ENCODE measurements at regions not wholly inside any gene's neighbourhood (a gene's known extent, or its start where the extent isn't known, plus 50 kb on each side); places are given as distances from the start of the nearest gene placed in this dataset.
"Not testable (repeated sequence)": the region's sequence is repeated elsewhere in the genome, so short reads cannot be mapped to it uniquely, and the experiment has no call there.

DNA sequence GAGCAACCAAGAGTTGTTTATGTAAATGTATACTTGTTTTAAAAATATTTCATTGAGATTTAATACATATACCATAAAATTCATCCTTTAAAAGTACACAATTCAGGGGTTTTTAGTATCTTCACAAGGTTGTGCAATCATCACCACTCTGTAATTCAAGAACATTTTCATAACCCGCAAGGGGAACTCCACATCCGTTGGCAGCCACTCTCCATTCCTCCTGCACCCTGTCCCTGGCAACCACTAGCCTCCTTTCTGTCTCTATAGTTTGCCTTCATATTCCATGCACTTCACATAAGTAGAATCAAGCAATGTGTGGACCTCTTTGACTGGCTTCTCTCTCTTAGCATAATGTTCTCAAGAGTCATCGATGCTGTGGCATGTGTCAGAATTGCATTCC is 104.2 kb upstream of the PDE10A start:
- Histone ChIP-seq H3K4me1 (peaks cover 25% of the 10 kb centered on the region), H3K9me3 (replicated peaks) (peaks cover 12% of the 10 kb centered on the region), H3K27me3 (ENCODE audit: low read depth) (no peaks in the 10 kb centered on the region), H3K4me3 (no peak overlapping the region), H3K36me3 (no peaks in the 10 kb centered on the region), H3K27ac (replicated peaks) (peak overlapping the region; percentile 53)
- TF ChIP-seq CTCF (IDR thresholded peaks at IDR 0.05; ENCODE audit: borderline replicate concordance): no peak
- DNase-seq: no peak
- intact Hi-C loops (cut with micrococcal nuclease): no loop called here

DNA sequence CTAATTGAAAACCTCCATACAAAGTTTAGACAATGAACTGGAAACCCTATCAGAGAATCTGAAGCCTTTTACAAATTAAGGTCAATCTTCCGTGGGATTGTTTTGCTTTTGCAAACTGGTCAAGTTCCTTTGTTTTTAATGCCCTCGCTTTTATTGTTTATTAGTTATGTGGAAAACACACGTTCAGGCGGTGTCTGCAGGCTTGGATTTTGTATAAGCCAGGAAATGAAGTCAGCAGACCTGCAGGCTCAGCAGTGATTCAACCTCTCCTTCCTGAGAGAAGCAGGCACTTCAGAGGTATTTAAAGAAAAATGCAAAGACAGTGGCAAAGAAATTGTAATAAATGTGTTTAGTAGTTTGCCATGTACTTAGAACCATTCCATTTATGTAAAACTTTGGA is 103.4 kb upstream of the PDE10A start:
- Histone ChIP-seq H3K9me3 (replicated peaks) (peaks cover 18% of the 10 kb centered on the region), H3K36me3 (no peaks in the 10 kb centered on the region), H3K27me3 (ENCODE audit: low read depth) (no peaks in the 10 kb centered on the region), H3K27ac (replicated peaks) (peak overlapping the region; percentile 53), H3K4me3 (no peak overlapping the region), H3K4me1 (peaks cover 25% of the 10 kb centered on the region)
- no peak for DNase-seq
- intact Hi-C loops (cut with micrococcal nuclease): no loop called here
- TF ChIP-seq CTCF (IDR thresholded peaks at IDR 0.05; ENCODE audit: borderline replicate concordance): no peak

DNA sequence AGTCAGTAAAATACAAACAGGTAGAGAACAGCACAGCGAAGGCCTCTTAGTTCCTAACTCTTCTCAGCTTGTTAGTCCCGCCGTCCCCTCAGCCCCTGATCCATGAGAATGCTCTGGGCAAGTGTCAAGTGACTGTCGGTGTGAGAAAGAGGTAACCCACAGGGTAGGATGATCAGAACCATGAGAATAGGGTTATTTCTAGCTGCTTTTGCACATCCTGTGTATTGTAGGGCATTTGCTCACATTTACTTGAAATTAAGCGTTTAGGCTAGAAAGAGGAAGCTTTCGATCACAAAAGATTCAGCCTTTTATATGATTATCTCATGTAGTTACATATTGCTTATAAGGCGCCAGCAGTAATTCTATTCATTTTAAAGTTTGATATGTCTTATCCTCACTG is 103.0 kb upstream of the PDE10A start:
- Histone ChIP-seq H3K27ac (replicated peaks) (peak overlapping the region; percentile 53), H3K4me1 (peaks cover 25% of the 10 kb centered on the region), H3K27me3 (ENCODE audit: low read depth) (no peaks in the 10 kb centered on the region), H3K4me3 (no peak overlapping the region), H3K36me3 (no peaks in the 10 kb centered on the region), H3K9me3 (replicated peaks) (peaks cover 18% of the 10 kb centered on the region)
- no peak for TF ChIP-seq CTCF (IDR thresholded peaks at IDR 0.05; ENCODE audit: borderline replicate concordance)
- intact Hi-C loops (cut with micrococcal nuclease): no loop called here
- DNase-seq: no peak

DNA sequence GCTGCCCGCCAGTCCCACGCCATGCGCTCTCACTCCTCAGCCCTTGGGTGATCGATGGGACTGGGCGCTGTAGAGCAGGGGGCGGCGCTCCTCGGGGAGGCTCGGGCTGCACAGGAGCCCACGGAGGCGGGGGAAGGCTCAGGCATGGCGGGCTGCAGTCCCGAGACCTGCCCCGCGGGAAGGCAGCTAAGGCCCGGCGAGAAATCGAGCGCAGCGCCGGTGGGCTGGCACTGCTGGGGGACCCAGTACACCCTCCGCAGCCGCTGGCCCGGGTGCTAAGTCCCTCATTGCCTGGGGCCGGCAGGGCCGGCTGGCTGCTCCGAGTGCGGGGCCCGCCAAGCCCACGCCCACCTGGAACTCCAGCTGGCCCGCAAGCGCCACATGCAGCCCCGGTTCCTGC is 102.2 kb upstream of the PDE10A start:
- Histone ChIP-seq H3K9me3 (replicated peaks) (peaks cover 18% of the 10 kb centered on the region), H3K4me1 (peaks cover 25% of the 10 kb centered on the region)
- H3K36me3 ChIP-seq; H3K27me3 ChIP-seq (ENCODE audit: low read depth); DNase-seq; H3K4me3 ChIP-seq; intact Hi-C loops (cut with micrococcal nuclease); H3K27ac ChIP-seq (replicated peaks): not testable (repeated sequence)

- Histone ChIP-seq H3K4me3 (no peak overlapping the region), H3K9me3 (replicated peaks) (peaks cover 18% of the 10 kb centered on the region), H3K36me3 (no peaks in the 10 kb centered on the region), H3K27me3 (ENCODE audit: low read depth) (no peaks in the 10 kb centered on the region), H3K27ac (replicated peaks) (no peak overlapping the region), H3K4me1 (peaks cover 15% of the 10 kb centered on the region)
- TF ChIP-seq CTCF (IDR thresholded peaks at IDR 0.05; ENCODE audit: borderline replicate concordance): no peak
- DNase-seq: no peak
- intact Hi-C loops (cut with micrococcal nuclease): no loop called here
Measured at GRCh38 chr6:165762876-165763275, 99.8 kb upstream of the PDE10A start.

- intact Hi-C loops (cut with micrococcal nuclease): no loop called here
- no peak for TF ChIP-seq CTCF (IDR thresholded peaks at IDR 0.05; ENCODE audit: borderline replicate concordance)
Measured at GRCh38 chr6:165762125-165762524, 99.1 kb upstream of the PDE10A start.

More at GRCh38 chr6:165762125-165762524, 99.1 kb upstream of the PDE10A start:
- Histone ChIP-seq H3K4me3 (no peak overlapping the region), H3K36me3 (no peaks in the 10 kb centered on the region), H3K9me3 (replicated peaks) (peaks cover 18% of the 10 kb centered on the region), H3K27me3 (ENCODE audit: low read depth) (no peaks in the 10 kb centered on the region), H3K4me1 (peaks cover 11% of the 10 kb centered on the region), H3K27ac (replicated peaks) (no peak overlapping the region)
- no peak for DNase-seq

Measured in left ventricle myocardium inferior (tissue), 1 donor.